Fibroblast of villous mesenchyme (primary cell): ENCODE measurements at regions not wholly inside any gene's neighbourhood (a gene's known extent, or its start where the extent isn't known, plus 50 kb on each side); places are given as distances from the start of the nearest gene placed in this dataset.

Source experiments
- DNase-seq: peaks from one replicate; pipeline ENCODE4 v3.0.0-alpha.2; 2010; ENCODE audit warnings: low read depth
- H3K4me3 ChIP-seq: 2 replicates; pipeline ENCODE4 v1.5.1; 2011; ENCODE audit warnings: low read depth, mild to moderate bottlenecking, low read length
- CTCF ChIP-seq: IDR thresholded peaks from 2 replicates; pipeline ENCODE4 v1.5.1; 2012; ENCODE audit warnings: low read depth, mild to moderate bottlenecking, low read length; ENCODE audit not compliant: insufficient read depth

GRCh38 chr2:34349527-34349926 is 750.4 kb upstream of the FAM98A start:
- no peak for DNase-seq
- no peak overlapping the region for H3K4me3 ChIP-seq
- no peak for TF ChIP-seq CTCF

DNA sequence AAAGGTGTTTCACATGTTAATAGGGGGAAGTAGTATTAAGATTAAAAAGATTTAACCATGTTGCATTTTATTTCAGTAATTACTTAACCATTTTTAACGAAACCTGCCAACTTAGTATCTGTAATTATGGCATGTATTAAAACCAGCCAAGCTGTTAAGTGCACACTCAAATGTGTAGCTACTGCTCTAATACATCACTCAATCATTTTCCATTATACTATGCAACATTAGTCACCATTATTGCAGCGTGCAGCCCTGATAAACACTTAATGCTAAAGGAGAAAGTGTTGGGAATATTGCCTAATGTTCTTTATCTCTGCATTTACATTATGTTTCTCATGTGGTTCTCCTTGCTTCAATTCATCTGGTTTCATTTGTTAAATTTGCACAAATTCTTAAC is 745.9 kb upstream of the FAM98A start:
- no peak for TF ChIP-seq CTCF
- H3K4me3 ChIP-seq: no peak overlapping the region
- DNase-seq: no peak

- no peak overlapping the region for H3K4me3 ChIP-seq
- TF ChIP-seq CTCF: no peak
- DNase-seq: no peak
These were observed 741.2 kb upstream of the FAM98A start for GRCh38 chr2:34340307-34340706.

- TF ChIP-seq CTCF: no peak
- no peak overlapping the region for H3K4me3 ChIP-seq
- no peak for DNase-seq
These were observed 738.6 kb upstream of the FAM98A start for GRCh38 chr2:34337735-34338134.

DNA sequence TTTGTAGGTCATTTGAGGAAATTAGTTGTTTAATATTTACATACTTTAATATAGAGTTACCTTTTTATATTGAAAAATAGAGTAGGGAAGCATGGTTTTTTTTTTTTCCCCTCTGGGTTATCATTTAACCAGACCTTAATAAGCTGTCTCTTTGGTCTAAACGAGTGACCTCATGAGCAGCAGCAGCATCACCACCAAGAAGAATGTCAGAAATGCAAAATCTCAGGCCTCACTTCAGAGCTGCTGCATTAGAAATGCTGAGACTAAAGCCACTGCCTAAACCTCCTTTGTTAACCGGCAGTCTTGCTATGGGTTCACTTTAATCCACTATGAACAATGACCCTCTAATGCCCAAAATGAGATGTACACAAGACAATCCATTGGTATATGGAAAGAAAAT is 733.7 kb upstream of the FAM98A start:
- no peak overlapping the region for H3K4me3 ChIP-seq
- no peak for TF ChIP-seq CTCF
- DNase-seq: no peak

DNA sequence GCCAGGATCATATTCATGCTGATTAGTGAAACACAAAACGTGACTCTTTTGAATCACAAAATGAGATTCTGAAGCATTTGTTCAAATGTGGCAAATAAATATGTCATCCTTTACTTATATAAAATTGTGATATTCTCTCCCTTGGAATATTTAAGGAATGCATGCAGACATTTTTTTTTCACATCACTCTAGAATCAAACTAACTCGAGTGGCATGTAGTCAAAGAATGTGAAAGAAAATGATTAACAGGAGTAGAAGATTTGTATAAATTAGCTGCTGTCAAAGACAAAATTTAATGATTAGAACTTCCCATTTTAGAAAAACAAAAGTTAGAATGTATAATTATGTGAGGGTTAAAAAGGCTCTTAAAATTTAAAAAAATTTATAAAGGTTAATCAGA is 721.0 kb upstream of the FAM98A start:
- DNase-seq: no peak
- TF ChIP-seq CTCF: no peak
- no peak overlapping the region for H3K4me3 ChIP-seq

- DNase-seq: no peak
- TF ChIP-seq CTCF: no peak
- H3K4me3 ChIP-seq: no peak overlapping the region
These were observed 718.7 kb upstream of the FAM98A start for GRCh38 chr2:34317797-34318196.
